Esophagus squamous epithelium (tissue), 5 donors: ENCODE measurements at regions not wholly inside any gene's neighbourhood (a gene's known extent, or its start where the extent isn't known, plus 50 kb on each side); places are given as distances from the start of the nearest gene placed in this dataset.

Source experiments
- DNase-seq: peaks from one replicate; lab custom pipeline; 2025; lab: John Stamatoyannopoulos, UW
- H3K27ac ChIP-seq, 4 donors: fragments of 200-600 bp; sonication (generic); one replicate each; pipeline ENCODE4 v1.5.1; 2016 to 2019; ENCODE audit warnings: mild to moderate bottlenecking in 1 of 4
- H3K27me3 ChIP-seq, 4 donors: fragments of 200-600 bp; sonication (generic); 1 replicate in 3 of 4; 2 replicates in 1 of 4; pipeline versions ENCODE4 v1.5.1 to v1.6.0; 2017 to 2021; ENCODE audit warnings: antibody characterized with exemption in 1 of 4
- H3K36me3 ChIP-seq, 3 donors: fragments of 200-600 bp; sonication (generic); one replicate each; pipeline ENCODE4 v1.5.1; 2016 to 2019
- H3K4me1 ChIP-seq, 3 donors: fragments of 200-600 bp; sonication (generic); one replicate each; pipeline ENCODE4 v1.5.1; 2017 to 2019
- H3K4me3 ChIP-seq, 4 donors: fragments of 200-600 bp; sonication (generic); 1 replicate in 3 of 4; 2 replicates in 1 of 4; pipeline ENCODE4 v1.5.1; 2016 to 2019; ENCODE audit warnings: mild to moderate bottlenecking in 2 of 4, moderate library complexity in 1 of 4
- H3K9me3 ChIP-seq, 3 donors: fragments of 200-600 bp; sonication (generic); one replicate each; pipeline ENCODE4 v1.5.1; 2016 to 2019
- POLR2A ChIP-seq, 4 donors: fragments of 450-650 bp; IDR thresholded peaks; one replicate each; pipeline ENCODE4 v1.6.1; 2017; ENCODE audit warnings: antibody characterized with exemption in 4 of 4, mild to moderate bottlenecking in 4 of 4, moderate library complexity in 3 of 4
- WGBS, 2 donors: methylation state at CpG; one replicate each; pipeline ENCODE4 v1.1.5; 2018; 5-methylcytosine and 5-hydroxymethylcytosine counted together
- intact Hi-C: fragments of 100-400 bp; cut with DNase I; formaldehyde crosslinking; loops from one replicate; pipeline ENCODE4 v1.15.0; 2022
- TF ChIP-seq, protein P1 (sequence below), 6 experiments: fragments of 450-650 bp in 4 of 6; fragments of 200-600 bp in 2 of 6; sonication (generic) in 2 of 6; IDR thresholded peaks; one replicate each; pipeline ENCODE4 v1.5.1; 2016 to 2019; ENCODE audit warnings: antibody characterized with exemption in 6 of 6, mild to moderate bottlenecking in 4 of 6, moderate library complexity in 4 of 6
- donor health status: DM: yes; HTN: yes; CAD: no.

DNA sequence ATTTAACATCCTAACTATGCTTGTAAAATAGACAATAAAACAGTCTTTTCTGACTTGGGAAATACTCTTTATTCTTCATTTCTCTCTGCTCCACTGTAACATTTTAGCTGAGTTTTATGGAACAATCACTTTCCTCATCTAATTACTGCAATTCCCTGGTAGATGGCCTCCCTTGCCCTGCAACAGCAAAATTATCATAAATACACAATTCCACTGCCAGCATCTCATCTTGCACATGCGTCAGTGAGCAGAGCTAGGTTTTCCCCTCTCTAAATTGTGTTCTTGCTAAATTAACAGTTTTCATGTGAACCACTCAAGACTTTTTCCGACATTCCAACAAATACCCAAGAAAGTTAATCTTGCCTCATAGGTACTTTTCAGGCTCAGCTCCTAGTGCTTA lies 920.9 kb upstream of the GOT2 start:
- peaks cover 0 to 10% (median 0%) of the 10 kb centered on the region in 3 donors for H3K4me1 ChIP-seq
- no peaks in the 10 kb centered on the region for H3K27me3 ChIP-seq
- no peaks in the 10 kb centered on the region for H3K36me3 ChIP-seq
- no peak for DNase-seq
- 54 to 57% methylated on average over 2 of the region's 2 CpGs for WGBS, 2 donors
- no peak for TF ChIP-seq POLR2A (IDR thresholded peaks at IDR 0.05)
- TF ChIP-seq, protein P1, sequence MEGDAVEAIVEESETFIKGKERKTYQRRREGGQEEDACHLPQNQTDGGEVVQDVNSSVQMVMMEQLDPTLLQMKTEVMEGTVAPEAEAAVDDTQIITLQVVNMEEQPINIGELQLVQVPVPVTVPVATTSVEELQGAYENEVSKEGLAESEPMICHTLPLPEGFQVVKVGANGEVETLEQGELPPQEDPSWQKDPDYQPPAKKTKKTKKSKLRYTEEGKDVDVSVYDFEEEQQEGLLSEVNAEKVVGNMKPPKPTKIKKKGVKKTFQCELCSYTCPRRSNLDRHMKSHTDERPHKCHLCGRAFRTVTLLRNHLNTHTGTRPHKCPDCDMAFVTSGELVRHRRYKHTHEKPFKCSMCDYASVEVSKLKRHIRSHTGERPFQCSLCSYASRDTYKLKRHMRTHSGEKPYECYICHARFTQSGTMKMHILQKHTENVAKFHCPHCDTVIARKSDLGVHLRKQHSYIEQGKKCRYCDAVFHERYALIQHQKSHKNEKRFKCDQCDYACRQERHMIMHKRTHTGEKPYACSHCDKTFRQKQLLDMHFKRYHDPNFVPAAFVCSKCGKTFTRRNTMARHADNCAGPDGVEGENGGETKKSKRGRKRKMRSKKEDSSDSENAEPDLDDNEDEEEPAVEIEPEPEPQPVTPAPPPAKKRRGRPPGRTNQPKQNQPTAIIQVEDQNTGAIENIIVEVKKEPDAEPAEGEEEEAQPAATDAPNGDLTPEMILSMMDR (IDR thresholded peaks at IDR 0.05): no peak
- intact Hi-C loops: no loop called here
- no peak overlapping the region for H3K27ac ChIP-seq
- H3K9me3 ChIP-seq: no peaks in the 10 kb centered on the region
- no peak overlapping the region for H3K4me3 ChIP-seq

- TF ChIP-seq, protein P1 (IDR thresholded peaks at IDR 0.05): no peak
- no peak for TF ChIP-seq POLR2A (IDR thresholded peaks at IDR 0.05)
- H3K27ac ChIP-seq: no peak overlapping the region
- H3K4me3 ChIP-seq: no peak overlapping the region
- H3K36me3 ChIP-seq: no peaks in the 10 kb centered on the region
- intact Hi-C loops: no loop called here
- H3K27me3 ChIP-seq: no peaks in the 10 kb centered on the region
- H3K9me3 ChIP-seq: peaks cover 0 to 3% (median 0%) of the 10 kb centered on the region in 3 donors
- H3K4me1 ChIP-seq: peaks cover 0 to 10% (median 0%) of the 10 kb centered on the region in 3 donors
- 26 to 42% methylated on average over 1 of the region's 1 CpG for WGBS, 2 donors
- no peak for DNase-seq
Measured at GRCh38 chr16:59654455-59654854, 920.3 kb upstream of the GOT2 start.

- no peak for DNase-seq
- WGBS, 2 donors: 58 to 67% methylated on average over 1 of the region's 1 CpG
Measured at GRCh38 chr16:59651662-59652061, 917.5 kb upstream of the GOT2 start.

DNA sequence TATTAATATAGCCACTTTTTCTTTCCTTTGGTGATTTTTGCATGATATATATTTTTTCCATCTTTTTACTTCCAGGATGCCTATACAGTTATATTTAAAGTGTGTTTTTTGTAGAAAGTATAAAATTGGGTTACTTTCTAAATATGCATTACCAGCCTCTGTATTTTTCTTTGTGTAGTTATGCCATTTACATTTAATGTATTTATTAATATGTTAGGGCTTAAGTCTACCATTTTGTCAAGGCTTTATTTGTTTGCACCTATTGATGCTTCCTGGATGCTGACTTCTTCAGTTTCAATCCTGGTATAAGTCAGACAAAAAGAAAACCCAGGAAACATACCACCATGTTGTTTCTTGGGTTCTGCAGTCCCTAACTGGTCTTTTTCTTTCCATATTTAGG lies 911.1 kb upstream of the GOT2 start:
- Histone ChIP-seq H3K36me3 (no peaks in the 10 kb centered on the region), H3K4me3 (no peak overlapping the region), H3K4me1 (no peaks in the 10 kb centered on the region), H3K27me3 (no peaks in the 10 kb centered on the region), H3K9me3 (peaks cover 0 to 14% (median 7%) of the 10 kb centered on the region in 3 donors), H3K27ac (no peak overlapping the region)
- intact Hi-C loops: no loop called here
- DNase-seq: no peak
- TF ChIP-seq, protein P1 (IDR thresholded peaks at IDR 0.05): no peak
- TF ChIP-seq POLR2A (IDR thresholded peaks at IDR 0.05): no peak

More at GRCh38 chr16:59651662-59652061, 917.5 kb upstream of the GOT2 start:
- Histone ChIP-seq H3K27me3 (no peaks in the 10 kb centered on the region), H3K36me3 (no peaks in the 10 kb centered on the region), H3K4me1 (peaks cover 0 to 10% (median 0%) of the 10 kb centered on the region in 3 donors), H3K9me3 (peaks cover 0 to 6% (median 3%) of the 10 kb centered on the region in 3 donors), H3K27ac (no peak overlapping the region), H3K4me3 (no peak overlapping the region)
- intact Hi-C loops: no loop called here
- no peak for TF ChIP-seq POLR2A (IDR thresholded peaks at IDR 0.05)
- TF ChIP-seq, protein P1 (IDR thresholded peaks at IDR 0.05): no peak

GRCh38 chr16:59635674-59636073 lies 901.6 kb upstream of the GOT2 start:
- TF ChIP-seq, protein P1 (IDR thresholded peaks at IDR 0.05): no peak
- TF ChIP-seq POLR2A (IDR thresholded peaks at IDR 0.05): no peak
- Histone ChIP-seq H3K27me3 (no peaks in the 10 kb centered on the region), H3K4me1 (no peaks in the 10 kb centered on the region), H3K9me3 (peaks cover 0 to 4% (median 0%) of the 10 kb centered on the region in 3 donors), H3K36me3 (no peaks in the 10 kb centered on the region), H3K4me3 (no peak overlapping the region), H3K27ac (no peak overlapping the region)
- no peak for DNase-seq
- intact Hi-C loops: no loop called here
